H9 (cell line): ENCODE measurements at regions not wholly inside any gene's neighbourhood (a gene's known extent, or its start where the extent isn't known, plus 50 kb on each side); places are given as distances from the start of the nearest gene placed in this dataset.

Experiments used
- DNase-seq: peaks from one replicate; pipeline ENCODE4 v3.0.0-alpha.2; 2017
- H2AFZ ChIP-seq: one replicate; pipeline ENCODE4 v1.6.1; 2013; ENCODE audit warnings: mild to moderate bottlenecking, low read length, control low read depth, moderate library complexity
- H2AK5ac ChIP-seq: 2 replicates; pipeline ENCODE4 v1.6.1; 2013; ENCODE audit warnings: low read length, control low read depth, mixed read lengths; ENCODE audit not compliant: insufficient read length
- H2BK120ac ChIP-seq: one replicate; pipeline ENCODE4 v1.6.1; 2013; ENCODE audit warnings: low read depth, mild to moderate bottlenecking, low read length, control low read depth, inconsistent platforms; ENCODE audit not compliant: poor library complexity, severe bottlenecking
- H2BK12ac ChIP-seq: 2 replicates; pipeline ENCODE4 v1.6.1; 2013; ENCODE audit warnings: low read length, control low read depth, mixed read lengths, low read depth; ENCODE audit not compliant: insufficient read length
- H2BK15ac ChIP-seq: 2 replicates; pipeline ENCODE4 v1.6.1; 2013; ENCODE audit warnings: low read depth, low read length, control low read depth
- H2BK20ac ChIP-seq: one replicate; pipeline ENCODE4 v1.6.1; 2013; ENCODE audit warnings: low read depth, mild to moderate bottlenecking, low read length, control low read depth, inconsistent platforms; ENCODE audit not compliant: poor library complexity, severe bottlenecking
- H2BK5ac ChIP-seq: 2 replicates; pipeline ENCODE4 v1.6.1; 2013; ENCODE audit warnings: low read length, control low read depth, mixed read lengths; ENCODE audit not compliant: insufficient read length
- H3K14ac ChIP-seq: 2 replicates; pipeline ENCODE4 v1.6.1; 2013; ENCODE audit warnings: low read length, control low read depth; ENCODE audit not compliant: insufficient read depth
- H3K18ac ChIP-seq: 2 replicates; pipeline ENCODE4 v1.6.1; 2013; ENCODE audit warnings: low read depth, mild to moderate bottlenecking, mixed read lengths, low read length, control low read depth; ENCODE audit not compliant: insufficient read length
- H3K23ac ChIP-seq: 2 replicates; pipeline ENCODE4 v1.6.1; 2013; ENCODE audit warnings: low read length, control low read depth, mixed read lengths, low read depth; ENCODE audit not compliant: insufficient read length
- H3K23me2 ChIP-seq: 2 replicates; pipeline ENCODE4 v1.6.1; 2013; ENCODE audit warnings: low read depth, mild to moderate bottlenecking, mixed read lengths, low read length, control low read depth; ENCODE audit not compliant: insufficient read length, poor library complexity, severe bottlenecking
- H3K27ac ChIP-seq: 2 replicates; pipeline ENCODE4 v1.5.1; 2013; ENCODE audit warnings: low read length, control low read depth, mixed read lengths, low read depth; ENCODE audit not compliant: insufficient read length
- H3K27me3 ChIP-seq: 2 replicates; pipeline ENCODE4 v1.6.1; 2013; ENCODE audit warnings: low read length, control low read depth, inconsistent platforms; ENCODE audit not compliant: insufficient read depth
- H3K4ac ChIP-seq: 2 replicates; pipeline ENCODE4 v1.6.1; 2013; ENCODE audit warnings: low read depth, mild to moderate bottlenecking, control low read depth, inconsistent platforms, low read length, moderate library complexity
- H3K4me1 ChIP-seq: 2 replicates; pipeline ENCODE4 v1.6.1; 2013; ENCODE audit warnings: low read length, control low read depth, inconsistent platforms; ENCODE audit not compliant: insufficient read depth
- H3K4me2 ChIP-seq: 2 replicates; pipeline ENCODE4 v1.6.1; 2013; ENCODE audit warnings: low read length, control low read depth, mixed read lengths; ENCODE audit not compliant: insufficient read length, insufficient read depth
- H3K56ac ChIP-seq: 2 replicates; pipeline ENCODE4 v1.6.1; 2013; ENCODE audit warnings: low read depth, mild to moderate bottlenecking, mixed read lengths, low read length, control low read depth; ENCODE audit not compliant: insufficient read length
- H3K79me1 ChIP-seq: 2 replicates; pipeline ENCODE4 v1.6.1; 2013; ENCODE audit warnings: low read depth, mild to moderate bottlenecking, moderate library complexity, low read length, control low read depth, inconsistent platforms; ENCODE audit not compliant: insufficient read depth, poor library complexity, severe bottlenecking
- H3K79me2 ChIP-seq: 2 replicates; pipeline ENCODE4 v1.6.1; 2013; ENCODE audit warnings: low read length, control low read depth, inconsistent platforms; ENCODE audit not compliant: insufficient read depth
- H3K9ac ChIP-seq: 2 replicates; pipeline ENCODE4 v1.6.1; 2013; ENCODE audit warnings: low read length, control low read depth, mixed read lengths; ENCODE audit not compliant: insufficient read length; ENCODE audit errors: extremely low read depth
- H3K9me3 ChIP-seq: one replicate; pipeline ENCODE4 v1.6.1; 2013; ENCODE audit warnings: low read depth, low read length, inconsistent platforms; ENCODE audit not compliant: control insufficient read depth
- H3T11ph ChIP-seq: one replicate; pipeline ENCODE4 v1.6.1; 2013; ENCODE audit warnings: mild to moderate bottlenecking, low read length, control low read depth, inconsistent platforms
- H4K20me1 ChIP-seq: one replicate; pipeline ENCODE4 v1.6.1; 2013; ENCODE audit not compliant: control insufficient read depth, insufficient read length, insufficient read depth
- H4K5ac ChIP-seq: 2 replicates; pipeline ENCODE4 v1.6.1; 2013; ENCODE audit warnings: low read depth, mild to moderate bottlenecking, mixed read lengths, low read length, control low read depth; ENCODE audit not compliant: insufficient read length
- H4K8ac ChIP-seq: replicated peaks from 2 replicates; pipeline ENCODE4 v1.6.1; 2013; ENCODE audit warnings: low read length, control low read depth, mixed read lengths, low read depth; ENCODE audit not compliant: insufficient read length
- H4K91ac ChIP-seq: 2 replicates; pipeline ENCODE4 v1.6.1; 2013; ENCODE audit warnings: low read depth, mild to moderate bottlenecking, moderate library complexity, mixed read lengths, low read length, control low read depth; ENCODE audit not compliant: insufficient read length
- H3K27ac Mint-ChIP-seq, 3 experiments: 2 replicates in 2 of 3; 3 replicates in 1 of 3; pipeline ENCODE4 v1.8.0; 2020 to 2021; ENCODE audit warnings: mixed read lengths in 3 of 3, mild to moderate bottlenecking in 1 of 3, moderate library complexity in 1 of 3
- H3K27me3 Mint-ChIP-seq: 2 replicates; pipeline ENCODE4 v1.8.0; 2021; ENCODE audit warnings: low read depth, mild to moderate bottlenecking, moderate library complexity, mixed read lengths
- H3K36me3 Mint-ChIP-seq, 3 experiments: 2 replicates in 2 of 3; 3 replicates in 1 of 3; pipeline ENCODE4 v1.8.0; 2020 to 2021; ENCODE audit warnings: low read depth in 3 of 3, mixed read lengths in 3 of 3; ENCODE audit not compliant: insufficient read depth in 1 of 3
- H3K4me1 Mint-ChIP-seq, 2 experiments: 2 replicates each; pipeline ENCODE4 v1.8.0; 2020; ENCODE audit warnings: mixed read lengths in 2 of 2
- H3K4me3 Mint-ChIP-seq, 2 experiments: 2 replicates in 1 of 2; 3 replicates in 1 of 2; pipeline ENCODE4 v1.8.0; 2020 to 2021; ENCODE audit warnings: mild to moderate bottlenecking in 2 of 2, mixed read lengths in 2 of 2, moderate library complexity in 1 of 2
- H3K9me3 Mint-ChIP-seq, 2 experiments: 2 replicates in 1 of 2; 3 replicates in 1 of 2; pipeline ENCODE4 v1.8.0; 2020; ENCODE audit warnings: mild to moderate bottlenecking in 2 of 2, mixed read lengths in 2 of 2, moderate library complexity in 1 of 2
- WGBS: extraction: QIAGEN DNeasy Blood & Tissue Kit; methylation state at CpG from one replicate; pipeline ENCODE4 v1.1.7; 2013; ENCODE audit warnings: missing lambda C conversion rate, low lambda C conversion rate, mixed read lengths; ENCODE audit not compliant: insufficient read length; ENCODE audit errors: extremely low coverage; 5-methylcytosine and 5-hydroxymethylcytosine counted together
- TF ChIP-seq, protein P1 (sequence below): fragments of 200-600 bp; sonication (generic); conservative IDR thresholded peaks from 3 replicates; pipeline ENCODE4 v1.8.0; 2021; ENCODE audit warnings: antibody characterized with exemption, mild to moderate bottlenecking

DNA sequence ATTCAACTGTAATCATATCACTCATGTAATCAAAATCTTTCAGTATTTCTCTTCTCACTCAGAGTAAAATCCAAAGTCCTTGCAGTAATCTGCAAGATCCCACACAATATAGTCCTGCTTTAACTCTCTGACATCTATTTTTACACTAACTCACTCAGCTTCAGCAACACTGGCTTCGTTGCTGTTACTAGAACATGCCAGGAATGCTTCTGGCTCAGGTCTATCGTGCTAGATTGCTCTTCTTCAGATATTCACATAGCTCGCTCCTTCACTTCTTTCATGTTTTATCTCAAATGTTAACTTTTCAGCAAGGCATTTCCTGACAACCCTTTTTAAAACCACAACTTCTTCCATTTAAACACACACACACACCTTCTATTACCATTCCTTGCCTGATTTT is 331.7 kb upstream of the HTR2C start:
- Histone ChIP-seq H4K91ac (no peak overlapping the region), H3T11ph (no peak overlapping the region), H3K79me2 (no peaks in the 10 kb centered on the region), H4K20me1 (no peaks in the 10 kb centered on the region), H3K4me1 (no peaks in the 10 kb centered on the region), H2BK120ac (no peak overlapping the region), H2AK5ac (no peak overlapping the region), H3K9ac (no peak overlapping the region), H3K27me3 (no peaks in the 10 kb centered on the region), H3K9me3 (no peaks in the 10 kb centered on the region), H2BK20ac (no peak overlapping the region), H3K56ac (no peak overlapping the region), H4K5ac (no peak overlapping the region), H3K79me1 (no peaks in the 10 kb centered on the region), H3K4ac (no peak overlapping the region), H2BK12ac (no peak overlapping the region), H3K23me2 (no peaks in the 10 kb centered on the region), H4K8ac (no peak overlapping the region), H3K23ac (no peak overlapping the region), H3K14ac (no peak overlapping the region), H3K4me2 (no peak overlapping the region), H3K18ac (no peak overlapping the region), H3K27ac (no peak overlapping the region), H2BK15ac (no peak overlapping the region), H2BK5ac (no peak overlapping the region), H2AFZ (no peak overlapping the region)
- no peak overlapping the region for H3K4me3 Mint-ChIP-seq
- H3K9me3 Mint-ChIP-seq: no peaks in the 10 kb centered on the region
- H3K4me1 Mint-ChIP-seq: peaks cover 0 to 2% of the 10 kb centered on the region in 2 experiments; a peak in 2 of 4 replicates
- no peak overlapping the region for H3K27ac Mint-ChIP-seq
- no peak for DNase-seq
- TF ChIP-seq, protein P1, sequence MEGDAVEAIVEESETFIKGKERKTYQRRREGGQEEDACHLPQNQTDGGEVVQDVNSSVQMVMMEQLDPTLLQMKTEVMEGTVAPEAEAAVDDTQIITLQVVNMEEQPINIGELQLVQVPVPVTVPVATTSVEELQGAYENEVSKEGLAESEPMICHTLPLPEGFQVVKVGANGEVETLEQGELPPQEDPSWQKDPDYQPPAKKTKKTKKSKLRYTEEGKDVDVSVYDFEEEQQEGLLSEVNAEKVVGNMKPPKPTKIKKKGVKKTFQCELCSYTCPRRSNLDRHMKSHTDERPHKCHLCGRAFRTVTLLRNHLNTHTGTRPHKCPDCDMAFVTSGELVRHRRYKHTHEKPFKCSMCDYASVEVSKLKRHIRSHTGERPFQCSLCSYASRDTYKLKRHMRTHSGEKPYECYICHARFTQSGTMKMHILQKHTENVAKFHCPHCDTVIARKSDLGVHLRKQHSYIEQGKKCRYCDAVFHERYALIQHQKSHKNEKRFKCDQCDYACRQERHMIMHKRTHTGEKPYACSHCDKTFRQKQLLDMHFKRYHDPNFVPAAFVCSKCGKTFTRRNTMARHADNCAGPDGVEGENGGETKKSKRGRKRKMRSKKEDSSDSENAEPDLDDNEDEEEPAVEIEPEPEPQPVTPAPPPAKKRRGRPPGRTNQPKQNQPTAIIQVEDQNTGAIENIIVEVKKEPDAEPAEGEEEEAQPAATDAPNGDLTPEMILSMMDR: no peak
- no CpG with 5 or more reads among the region's 3 CpGs for WGBS
- H3K27me3 Mint-ChIP-seq: no peaks in the 10 kb centered on the region
- H3K36me3 Mint-ChIP-seq: no peaks in the 10 kb centered on the region
